ENCODE measurements at regions not wholly inside any gene's neighbourhood (a gene's known extent, or its start where the extent isn't known, plus 50 kb on each side); places are given as distances from the start of the nearest gene placed in this dataset.
"Not testable (repeated sequence)": the region's sequence is repeated elsewhere in the genome, so short reads cannot be mapped to it uniquely, and the experiment has no call there.

GRCh38 chr9:82445556-82445955 lies 457.0 kb downstream of the SPATA31D1 start:
- DNase-seq (ENCODE audit: low spot score): no peak

- DNase-seq (ENCODE audit: low spot score): no peak
These were observed 458.8 kb downstream of the SPATA31D1 start for GRCh38 chr9:82447343-82447742.

- no peak for DNase-seq (ENCODE audit: low spot score)
These were observed 461.4 kb downstream of the SPATA31D1 start for GRCh38 chr9:82449986-82450385.

GRCh38 chr9:82454509-82455190 lies 466.1 kb downstream of the SPATA31D1 start:
- DNase-seq (ENCODE audit: low spot score): no peak

- no peak for DNase-seq (ENCODE audit: low spot score)
These were observed 468.1 kb downstream of the SPATA31D1 start for GRCh38 chr9:82456642-82457041.

GRCh38 chr9:82457298-82457697 lies 468.7 kb downstream of the SPATA31D1 start:
- DNase-seq (ENCODE audit: low spot score): no peak

- no peak for DNase-seq (ENCODE audit: low spot score)
These were observed 469.3 kb downstream of the SPATA31D1 start for GRCh38 chr9:82457891-82458290.

- DNase-seq (ENCODE audit: low spot score): no peak
These were observed 469.7 kb downstream of the SPATA31D1 start for GRCh38 chr9:82458296-82458695.

GRCh38 chr9:82466616-82467260 lies 478.2 kb downstream of the SPATA31D1 start:
- no peak for DNase-seq (ENCODE audit: low spot score)

- no peak for DNase-seq (ENCODE audit: low spot score)
These were observed 478.9 kb downstream of the SPATA31D1 start for GRCh38 chr9:82467436-82467835.

- DNase-seq (ENCODE audit: low spot score): no peak
These were observed 485.7 kb downstream of the SPATA31D1 start for GRCh38 chr9:82474235-82474634.

GRCh38 chr9:82475584-82476301 lies 487.2 kb downstream of the SPATA31D1 start:
- no peak for DNase-seq (ENCODE audit: low spot score)

GRCh38 chr9:82480921-82481320 lies 492.3 kb downstream of the SPATA31D1 start:
- DNase-seq (ENCODE audit: low spot score): no peak

- no peak for DNase-seq (ENCODE audit: low spot score)
These were observed 499.4 kb downstream of the SPATA31D1 start for GRCh38 chr9:82487935-82488312.

GRCh38 chr9:82488313-82489200 lies 500.0 kb downstream of the SPATA31D1 start:
- peak; percentile 20 for DNase-seq (ENCODE audit: low spot score)

GRCh38 chr9:82489201-82489821 lies 500.7 kb downstream of the SPATA31D1 start:
- peak; percentile 28 for DNase-seq (ENCODE audit: low spot score)

GRCh38 chr9:82490019-82490499 lies 501.5 kb downstream of the SPATA31D1 start:
- DNase-seq (ENCODE audit: low spot score): no peak

GRCh38 chr9:82490821-82491220 lies 502.2 kb downstream of the SPATA31D1 start:
- not testable (repeated sequence) for DNase-seq (ENCODE audit: low spot score)

- DNase-seq (ENCODE audit: low spot score): no peak
These were observed 503.0 kb downstream of the SPATA31D1 start for GRCh38 chr9:82491604-82492003.

GRCh38 chr9:82492274-82492673 lies 503.7 kb downstream of the SPATA31D1 start:
- no peak for DNase-seq (ENCODE audit: low spot score)
